NOMO-1 treated with dmso at 0.1 percent for 144 hours (cell line): ENCODE measurements at regions not wholly inside any gene's neighbourhood (a gene's known extent, or its start where the extent isn't known, plus 50 kb on each side); places are given as distances from the start of the nearest gene placed in this dataset.
"Not testable (repeated sequence)": the region's sequence is repeated elsewhere in the genome, so short reads cannot be mapped to it uniquely, and the experiment has no call there.

ENCODE experiments used
- DNase-seq: peaks from one replicate; lab custom pipeline; 2025; ENCODE audit not compliant: unreplicated experiment; lab: John Stamatoyannopoulos, UW

DNA sequence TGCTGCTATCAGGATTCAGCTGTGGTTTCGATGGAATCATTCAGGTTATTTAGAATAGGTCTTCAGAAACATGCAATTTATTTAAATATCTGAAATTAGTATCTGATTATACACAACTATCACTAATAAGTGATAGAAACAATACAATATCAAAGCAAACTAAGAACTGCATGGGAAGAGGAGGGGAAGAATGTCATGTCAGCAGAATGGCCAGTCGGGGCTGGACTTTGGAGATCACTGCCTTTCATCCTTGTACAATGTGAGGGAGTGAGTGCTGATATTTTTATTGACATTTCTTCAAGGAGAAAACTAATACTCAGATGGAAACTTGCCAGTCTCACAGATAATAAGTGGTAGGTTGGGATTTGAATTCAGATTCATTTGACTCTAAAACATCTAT lies 224.0 kb upstream of the LINC00305 start:
- DNase-seq: no peak

DNA sequence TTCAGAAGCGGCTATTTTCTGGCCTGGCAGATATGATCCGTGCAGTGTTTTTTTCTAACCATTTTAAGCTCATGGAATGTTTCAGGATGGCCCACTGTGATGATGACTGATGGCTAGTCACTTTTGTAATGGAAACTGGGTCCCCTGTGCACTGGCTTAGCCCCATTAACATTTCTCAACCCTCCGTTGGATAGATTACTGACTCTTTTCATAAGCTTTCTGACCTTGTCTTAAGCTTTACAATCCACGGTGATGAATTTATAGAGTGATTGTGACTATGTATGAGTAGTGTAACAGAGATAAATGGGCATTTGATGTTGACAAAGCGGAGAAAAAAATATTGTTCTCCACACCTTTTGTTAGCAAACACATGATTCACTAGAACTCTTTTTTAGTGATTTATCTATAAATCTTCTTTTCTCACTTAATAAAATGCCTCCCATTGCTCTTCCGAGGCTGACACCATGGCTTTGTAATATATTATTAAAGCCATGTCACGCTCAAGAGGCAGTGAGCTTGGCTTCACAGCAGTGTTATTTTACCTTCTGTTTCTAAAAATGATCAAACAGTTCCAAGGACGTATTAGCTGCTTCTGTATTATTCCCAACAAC lies 221.0 kb upstream of the LINC00305 start:
- not testable (repeated sequence) for DNase-seq

DNA sequence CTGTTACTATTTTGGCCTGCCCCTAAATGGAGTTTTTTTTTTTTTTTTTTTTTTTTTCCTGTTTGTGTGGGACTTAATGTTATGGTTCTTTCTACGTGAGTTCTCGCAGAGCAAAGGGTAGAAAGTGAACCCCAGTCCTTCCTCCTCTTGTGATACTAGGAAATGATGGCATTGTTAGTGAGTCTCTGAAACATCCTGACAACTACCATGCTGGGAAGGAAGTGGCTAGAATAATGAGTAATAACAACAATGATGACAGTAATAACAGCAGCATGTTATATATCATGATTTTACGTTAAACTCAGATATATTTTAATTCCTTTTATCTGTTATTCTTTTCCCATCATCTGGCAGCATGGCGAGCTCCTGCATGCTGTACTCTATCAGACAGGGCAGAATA lies 216.2 kb upstream of the LINC00305 start:
- no peak for DNase-seq

DNA sequence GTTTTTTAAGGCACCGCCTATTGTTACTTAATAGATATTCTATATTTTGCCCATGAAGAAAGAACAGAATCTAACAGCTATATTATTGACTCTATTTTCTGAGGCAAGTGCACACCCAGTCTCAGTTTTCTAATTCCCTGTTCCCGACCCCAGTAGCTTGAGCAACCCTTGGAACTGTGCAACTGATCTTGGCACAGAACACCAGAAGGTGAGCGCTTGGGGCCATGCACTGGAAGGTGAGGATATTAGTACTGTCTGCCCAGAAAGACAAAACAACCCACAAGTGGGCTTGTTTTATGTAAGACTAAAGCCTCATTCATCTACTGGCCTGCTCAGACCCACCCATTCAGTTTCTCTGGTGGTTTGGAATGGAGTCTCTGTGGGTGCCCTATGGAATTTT lies 188.8 kb upstream of the LINC00305 start:
- no peak for DNase-seq

DNA sequence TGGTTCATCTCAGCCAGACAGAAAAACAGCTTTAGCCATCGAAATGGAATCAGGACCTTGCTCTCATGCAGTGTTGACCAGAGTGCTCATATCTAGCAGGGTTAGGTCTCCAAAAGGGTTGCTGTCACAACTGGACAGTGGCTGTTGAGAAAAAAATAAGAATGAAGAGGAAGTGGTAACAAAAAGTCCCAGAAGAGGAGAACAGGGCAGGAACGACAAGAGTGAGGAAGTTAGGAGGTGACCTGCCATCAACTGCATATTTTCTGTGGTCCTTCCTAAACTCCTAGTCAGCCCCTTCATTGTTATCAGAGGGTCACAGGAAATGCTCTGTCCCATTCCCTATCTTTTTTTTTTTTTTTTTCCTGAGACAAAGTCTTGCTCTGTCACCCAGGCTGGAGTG lies 188.1 kb upstream of the LINC00305 start:
- no peak for DNase-seq

DNA sequence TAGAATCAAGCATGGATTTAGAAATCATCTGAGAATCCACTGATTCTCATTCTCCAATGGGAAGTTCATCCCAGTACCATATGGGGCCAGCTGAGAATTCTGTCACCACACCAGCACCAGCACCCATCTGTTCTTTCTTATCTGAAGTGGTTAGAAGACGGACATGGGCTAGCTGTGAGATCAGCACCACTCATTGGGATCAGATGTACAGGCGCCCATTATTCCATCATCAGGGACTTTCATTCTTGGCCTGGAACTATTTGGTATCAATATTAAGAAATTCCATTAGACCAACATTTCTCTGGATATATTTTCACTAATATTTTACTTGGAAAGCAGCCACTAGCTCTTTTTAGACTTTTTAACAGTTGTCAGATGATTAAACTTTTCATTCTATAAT lies 185.9 kb upstream of the LINC00305 start:
- DNase-seq: no peak

DNA sequence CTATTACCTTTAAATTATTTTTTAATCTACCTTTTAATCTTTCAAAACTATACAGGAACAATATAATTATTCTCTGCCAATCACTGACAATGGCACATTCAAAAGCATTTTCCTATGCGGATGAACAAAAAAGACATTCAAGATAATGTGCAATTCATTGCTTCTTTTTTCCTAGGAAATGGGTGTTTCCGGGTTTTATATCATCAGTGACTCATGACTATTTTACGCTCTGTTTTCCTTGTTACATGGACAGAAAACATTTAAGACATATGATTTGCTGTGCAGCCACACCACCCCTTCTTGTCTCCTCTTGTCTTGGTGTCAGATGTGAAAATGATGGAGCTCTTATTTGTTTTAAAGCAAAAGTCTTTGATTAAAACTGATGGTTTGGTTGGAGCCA lies 184.7 kb upstream of the LINC00305 start:
- DNase-seq: no peak

DNA sequence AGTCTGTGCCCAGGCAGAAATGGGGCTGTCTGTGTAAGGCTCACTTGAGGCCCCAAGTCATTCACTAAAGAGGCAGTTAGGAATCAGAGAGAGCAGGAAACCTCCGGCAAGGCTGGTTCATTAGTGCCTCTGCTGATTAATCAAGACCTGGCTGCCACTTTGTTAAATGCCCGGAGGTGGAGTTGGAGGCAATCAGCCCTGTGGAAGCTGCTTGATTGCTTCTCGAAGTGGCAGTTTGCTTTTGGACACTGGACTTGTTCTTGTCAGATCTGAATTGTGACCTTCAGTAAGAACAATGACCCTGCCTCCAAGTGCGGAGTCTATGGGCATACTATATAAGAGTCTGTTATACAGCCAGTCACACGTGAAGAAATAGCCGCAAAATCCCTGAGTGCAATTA lies 183.9 kb upstream of the LINC00305 start:
- no peak for DNase-seq

DNA sequence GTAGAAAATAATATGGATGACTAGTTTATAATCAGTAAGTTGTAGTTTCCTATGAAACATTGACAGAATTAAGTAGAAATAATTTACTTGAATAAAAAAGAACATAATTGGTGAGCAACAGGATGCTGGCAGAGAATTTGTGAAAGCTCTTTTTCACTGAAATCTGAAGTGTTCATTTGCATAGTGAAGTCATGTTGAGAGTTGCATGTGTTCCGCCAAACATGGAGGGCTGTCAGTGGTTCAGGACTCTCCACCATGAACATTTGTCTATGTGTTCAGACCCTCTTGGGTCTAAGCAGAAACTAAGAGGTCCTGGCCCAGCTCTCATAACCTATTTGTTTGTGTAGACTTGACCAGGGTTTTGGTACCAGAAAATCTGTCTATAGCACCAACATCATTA lies 182.5 kb upstream of the LINC00305 start:
- DNase-seq: no peak

DNA sequence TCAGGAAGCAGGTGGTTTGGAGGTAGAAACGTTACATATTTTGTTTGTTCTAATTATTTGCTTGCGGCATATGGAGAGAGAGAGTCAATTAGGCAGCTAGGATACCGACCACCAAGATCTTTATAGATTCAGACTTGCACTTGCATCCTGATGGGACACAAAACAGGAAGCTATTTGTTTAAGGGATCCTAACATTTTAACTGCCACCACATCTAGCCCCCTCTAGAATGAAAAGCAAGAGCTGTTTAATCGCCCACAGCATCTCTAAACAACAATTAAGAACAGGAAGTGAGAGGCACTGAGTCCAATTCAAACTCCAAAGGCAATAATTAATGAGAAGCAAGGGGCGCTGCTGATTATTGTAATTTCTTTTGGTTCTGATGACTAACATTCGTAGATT lies 182.0 kb upstream of the LINC00305 start:
- DNase-seq: no peak

DNA sequence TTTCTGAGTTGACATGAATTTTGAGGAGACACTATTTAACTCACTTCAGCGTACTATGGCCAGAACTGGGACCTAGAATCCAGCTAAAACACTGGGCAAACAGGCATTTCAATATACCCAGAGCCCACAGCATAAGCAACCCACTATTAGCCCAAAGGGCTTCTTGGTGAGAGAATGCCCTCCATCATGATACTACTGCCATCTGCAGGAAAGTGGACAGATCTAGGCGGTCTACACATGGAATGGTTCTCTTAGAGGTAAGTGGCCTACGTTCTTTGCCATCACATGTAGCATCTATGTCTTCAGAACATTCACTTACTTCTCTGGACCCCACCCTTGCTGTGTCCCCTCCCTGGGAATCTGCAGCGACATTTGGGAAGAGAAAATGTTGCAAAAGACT lies 181.3 kb upstream of the LINC00305 start:
- no peak for DNase-seq

DNA sequence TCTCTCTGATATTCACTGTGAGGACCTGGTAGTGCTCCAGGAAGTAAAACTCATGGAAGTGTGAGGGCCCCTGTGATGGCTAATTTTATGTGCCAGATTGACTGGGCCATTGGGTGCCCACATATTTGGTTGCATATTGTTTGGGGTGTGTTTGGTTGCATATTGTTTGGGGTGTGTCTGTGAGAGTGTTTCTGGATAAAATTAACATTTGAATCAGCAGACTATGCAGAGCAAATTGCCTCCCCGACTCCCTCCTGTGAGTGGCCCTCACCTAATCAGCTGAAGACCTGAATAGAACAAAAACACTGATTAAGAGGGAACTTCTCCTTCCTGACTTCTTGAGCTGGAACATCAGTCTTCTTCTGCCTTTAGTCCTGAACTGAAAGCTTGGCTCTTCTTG lies 173.3 kb upstream of the LINC00305 start:
- DNase-seq: no peak

DNA sequence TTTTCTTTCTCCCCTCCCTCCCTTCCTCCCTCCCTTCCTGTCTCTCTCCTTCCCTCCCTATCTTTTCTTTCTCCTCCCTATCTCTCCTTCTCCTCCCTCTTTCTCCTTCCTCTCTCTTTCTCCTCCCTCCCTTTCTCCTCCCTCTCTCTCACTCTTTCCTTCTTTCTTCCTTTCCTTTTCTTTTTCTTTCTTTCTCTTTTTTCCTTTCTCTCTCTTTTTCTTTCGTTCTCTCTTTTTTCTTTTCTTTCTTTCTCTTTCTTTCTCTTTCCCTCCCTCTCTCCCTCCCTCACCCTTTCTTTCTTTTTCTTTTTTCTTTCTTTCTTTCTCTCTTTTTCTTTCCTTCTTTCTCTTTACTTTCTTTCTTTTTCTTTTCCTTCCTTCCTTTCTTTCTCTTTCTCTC lies 169.7 kb upstream of the LINC00305 start:
- DNase-seq: no peak

DNA sequence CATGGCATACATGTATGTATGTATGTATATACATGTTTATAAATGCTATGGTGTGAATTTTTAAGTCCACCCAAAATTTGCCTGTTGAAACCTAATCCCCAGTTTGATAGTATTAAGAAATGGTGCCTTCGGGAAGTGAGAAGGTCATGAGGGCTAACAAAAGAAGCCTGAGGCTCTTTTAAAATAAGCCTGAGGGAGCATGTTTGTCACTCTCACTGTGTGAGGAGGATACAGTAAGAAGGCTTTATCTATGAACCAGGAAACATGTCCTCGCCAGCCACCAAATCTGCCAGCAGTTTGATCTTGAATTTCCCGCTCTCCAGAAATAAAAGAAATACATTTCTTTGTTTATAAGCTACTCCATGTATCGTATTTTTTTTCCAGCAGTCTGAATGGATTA lies 163.0 kb upstream of the LINC00305 start:
- DNase-seq: no peak

DNA sequence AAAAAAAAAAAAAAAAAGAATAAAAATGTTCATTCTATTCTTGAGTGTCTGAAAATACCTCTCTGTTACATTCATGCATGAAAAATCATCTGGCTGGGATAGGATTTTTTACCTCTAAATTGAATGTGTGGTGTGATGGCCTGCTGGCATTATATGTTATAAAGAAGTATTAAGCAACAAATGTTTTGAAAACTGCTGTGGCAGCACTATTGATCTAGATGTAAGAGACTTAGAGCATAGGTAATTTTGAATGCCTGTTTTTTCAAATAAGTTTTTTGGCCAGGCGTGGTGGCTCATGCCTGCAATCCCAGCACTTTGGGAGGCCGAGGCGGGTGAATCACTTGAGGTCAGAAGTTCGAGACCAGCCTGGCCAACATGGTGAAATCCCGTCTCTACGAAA lies 147.0 kb upstream of the LINC00305 start:
- DNase-seq: no peak

DNA sequence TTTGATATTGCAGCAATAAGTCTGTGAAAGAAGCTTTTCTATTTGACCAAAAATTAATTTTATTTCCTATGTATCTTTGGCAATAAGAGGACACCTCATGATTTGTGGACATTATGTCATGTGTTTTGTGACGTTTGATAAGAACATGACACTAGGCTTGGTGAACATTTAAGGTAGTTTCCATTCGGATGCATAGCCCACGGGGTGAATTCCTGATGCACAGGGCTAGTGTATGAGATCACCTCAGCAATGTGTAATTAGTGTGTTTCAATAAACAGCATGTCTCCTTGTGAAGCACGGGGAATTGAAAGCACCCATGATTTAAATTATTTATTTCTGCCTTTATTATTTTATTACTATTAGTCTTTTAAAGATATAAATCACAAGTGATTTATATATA lies 146.1 kb upstream of the LINC00305 start:
- DNase-seq: no peak

DNA sequence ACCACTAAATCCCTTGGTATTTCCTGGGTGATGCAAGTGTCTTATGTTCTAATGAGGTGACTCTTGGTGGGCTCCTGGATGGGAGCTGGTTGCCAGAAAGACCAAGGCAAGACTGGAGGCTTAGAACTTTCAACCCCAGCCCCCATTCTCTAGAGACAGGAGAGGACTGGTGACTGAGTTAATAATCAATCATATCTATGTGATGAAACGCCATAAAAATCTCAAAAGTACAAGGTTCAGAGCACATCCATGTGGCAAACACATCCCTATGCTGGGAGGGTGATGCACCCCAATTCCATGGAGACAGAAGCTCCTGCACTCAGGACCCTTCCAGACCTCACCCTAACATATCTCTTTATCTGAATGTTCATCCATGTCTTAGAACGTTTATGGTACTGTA lies 139.5 kb upstream of the LINC00305 start:
- DNase-seq: no peak

DNA sequence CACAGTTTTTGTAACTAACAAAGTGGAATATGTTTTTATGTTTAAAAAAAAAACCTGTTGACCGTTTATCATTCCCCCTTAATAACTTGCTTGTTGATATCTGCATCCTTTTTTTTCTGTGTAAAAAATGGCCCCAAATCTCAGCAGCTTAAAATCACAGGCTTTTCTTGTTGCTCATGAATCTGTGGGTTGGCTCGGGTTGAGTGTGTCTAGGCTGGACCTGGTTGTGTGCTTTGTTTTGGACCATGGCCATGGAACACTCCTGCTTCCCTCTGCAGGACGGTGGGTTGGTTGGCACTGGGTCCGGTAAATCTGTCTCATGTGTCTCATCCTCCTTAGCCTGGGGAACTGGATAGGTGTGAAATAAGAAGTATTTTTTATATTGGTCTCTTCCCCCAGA lies 139.0 kb upstream of the LINC00305 start:
- DNase-seq: no peak

DNA sequence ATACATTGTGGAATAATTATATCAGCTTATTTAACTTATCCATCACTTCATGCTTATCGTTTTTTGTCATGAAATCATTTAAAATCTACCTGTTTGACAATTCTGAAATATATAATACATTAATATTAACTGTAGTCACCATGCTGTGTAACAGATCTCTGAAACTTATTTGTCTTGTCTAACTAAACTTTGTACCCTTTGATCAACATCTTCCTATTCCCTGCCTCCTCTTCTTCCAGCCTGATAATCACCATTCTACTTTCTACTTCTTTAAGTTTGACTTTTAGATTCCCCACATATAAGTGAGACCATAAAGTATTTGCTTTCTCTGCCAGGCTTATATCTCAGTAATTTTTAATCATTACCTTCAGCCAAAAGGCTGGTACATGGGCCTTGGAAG lies 134.2 kb upstream of the LINC00305 start:
- DNase-seq: no peak

DNA sequence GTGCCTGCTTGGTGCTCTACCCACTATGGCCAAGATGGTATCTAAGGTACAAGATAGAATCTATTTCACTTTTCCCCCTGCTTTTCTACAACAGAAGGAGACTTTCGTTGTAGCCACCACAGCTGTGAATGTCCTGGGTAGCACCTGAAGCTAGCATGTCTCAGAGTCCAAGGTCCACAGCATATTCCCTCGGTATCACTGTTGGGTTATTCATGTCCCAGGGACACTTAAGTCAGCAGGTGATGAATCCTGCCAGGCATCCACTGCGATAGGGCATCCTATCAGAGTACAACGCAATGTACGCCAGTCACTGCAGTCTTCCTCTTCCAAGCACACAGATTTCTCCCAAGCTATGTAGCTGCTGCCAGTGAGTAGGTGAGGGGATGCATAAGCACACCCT lies 129.1 kb upstream of the LINC00305 start:
- DNase-seq: no peak

DNA sequence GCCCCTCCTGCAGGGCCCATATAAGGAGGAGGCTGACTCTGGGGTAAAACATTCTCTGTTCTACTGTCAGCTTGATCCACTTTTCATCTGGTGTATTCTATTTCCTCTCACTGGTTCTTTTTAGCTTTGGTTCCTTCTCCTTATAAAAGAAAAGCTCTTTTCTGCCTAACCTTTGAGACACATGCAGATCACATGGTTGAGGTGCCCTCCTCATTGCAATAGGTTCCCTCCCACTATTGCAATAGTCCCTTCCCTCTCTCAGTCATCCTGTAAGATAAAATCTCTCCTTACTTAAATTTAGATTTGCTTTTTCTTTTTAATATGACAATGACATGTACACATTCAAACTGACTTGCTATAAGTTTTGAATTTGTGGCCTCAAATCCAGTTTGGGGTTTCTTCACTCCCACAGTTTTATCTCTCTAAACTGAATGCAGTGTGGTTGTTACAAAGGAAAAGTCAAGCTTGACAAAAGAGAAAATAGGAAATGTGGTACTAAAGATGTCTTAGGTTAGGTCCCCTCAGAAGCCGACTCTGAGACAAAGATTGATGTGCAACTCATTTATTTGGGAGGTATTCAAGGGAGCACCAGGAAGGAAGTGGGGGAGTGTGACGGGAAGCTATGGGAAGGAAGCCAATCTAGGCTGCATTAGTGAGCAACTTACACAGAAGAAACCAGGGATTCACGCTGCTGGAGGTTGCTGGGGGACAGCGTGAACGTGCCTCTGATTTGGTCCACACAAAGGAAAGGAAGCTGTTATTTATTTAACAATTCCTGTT lies 127.6 kb upstream of the LINC00305 start:
- DNase-seq: no peak

DNA sequence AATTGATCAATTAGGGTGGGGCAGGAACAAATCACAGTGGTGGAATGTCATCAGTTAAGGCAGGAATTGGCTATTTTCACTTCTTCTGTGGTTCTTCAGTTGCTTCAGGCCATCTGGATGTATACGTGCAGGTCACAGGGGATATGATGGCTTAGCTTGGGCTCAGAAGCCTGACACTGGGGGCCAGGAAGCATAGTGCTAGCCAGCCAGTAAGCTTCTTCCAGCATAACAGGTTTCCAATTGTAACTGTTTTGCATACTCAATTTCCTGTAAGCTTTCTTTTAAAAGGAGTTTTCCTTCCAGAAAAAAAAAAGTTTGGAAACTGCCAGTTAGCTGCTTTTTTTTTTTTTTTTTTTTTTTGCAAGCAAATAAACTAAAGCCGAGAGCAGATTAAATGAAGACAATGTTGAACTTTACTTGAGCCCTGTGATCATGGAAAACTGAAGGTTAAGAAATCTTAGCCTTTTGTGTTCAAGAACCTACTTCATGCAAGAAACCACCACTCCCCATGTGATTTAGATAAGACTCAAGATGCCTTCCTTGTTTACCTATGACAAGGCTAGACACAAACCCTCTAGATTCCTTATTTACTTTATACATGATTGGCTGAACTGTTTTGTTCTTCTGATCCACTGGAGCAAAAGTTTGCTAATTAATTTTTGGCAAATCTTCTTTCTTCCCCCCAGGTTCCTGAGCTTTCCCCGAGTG lies 126.9 kb upstream of the LINC00305 start:
- no peak for DNase-seq
